Keratinocyte (primary cell): ENCODE measurements at regions not wholly inside any gene's neighbourhood (a gene's known extent, or its start where the extent isn't known, plus 50 kb on each side); places are given as distances from the start of the nearest gene placed in this dataset.

ENCODE experiments used
- DNase-seq: peaks from one replicate; pipeline ENCODE4 v3.0.0-alpha.2; 2011; ENCODE audit warnings: low read depth, missing footprints, low spot score
- FAIRE-seq: peaks from 2 replicates; lab custom pipeline; 2011; peaks lifted over from hg19 to GRCh38; lab: Jason Lieb, UNC
- H2AFZ ChIP-seq: 2 replicates; pipeline ENCODE4 v1.6.0; 2012; ENCODE audit warnings: low read length, control low read depth, inconsistent platforms; ENCODE audit not compliant: control insufficient read depth
- H3K27ac ChIP-seq: 2 replicates; pipeline ENCODE4 v1.5.1; 2011; ENCODE audit warnings: low read length; ENCODE audit not compliant: control insufficient read depth, insufficient read depth
- H3K27me3 ChIP-seq: 3 replicates; pipeline ENCODE4 v1.6.0; 2011; ENCODE audit warnings: low read length; ENCODE audit not compliant: control insufficient read depth, insufficient read depth; ENCODE audit errors: extremely low read depth
- H3K36me3 ChIP-seq, 2 experiments: 2 replicates in 1 of 2; 3 replicates in 1 of 2; pipeline ENCODE4 v1.5.1; 2011; ENCODE audit warnings: low read length in 2 of 2, mild to moderate bottlenecking in 1 of 2; ENCODE audit not compliant: control insufficient read depth in 2 of 2, insufficient read depth in 2 of 2; ENCODE audit errors: extremely low read depth in 1 of 2
- H3K4me1 ChIP-seq: 3 replicates; pipeline ENCODE4 v1.5.1; 2011; ENCODE audit warnings: low read length; ENCODE audit not compliant: control insufficient read depth, insufficient read depth; ENCODE audit errors: extremely low read depth
- H3K4me2 ChIP-seq: 3 replicates; pipeline ENCODE4 v1.6.0; 2011; ENCODE audit warnings: low read depth, low read length; ENCODE audit not compliant: control insufficient read depth, insufficient read depth; ENCODE audit errors: extremely low read depth
- H3K4me3 ChIP-seq, 3 experiments: fragments of 200-600 bp in 1 of 3; sonication (generic) in 1 of 3; 2 replicates in 2 of 3; 3 replicates in 1 of 3; pipeline ENCODE4 v1.5.1; 2011 to 2016; ENCODE audit warnings: low read length in 3 of 3, mild to moderate bottlenecking in 3 of 3, control low read depth in 2 of 3, inconsistent platforms in 1 of 3, low read depth in 1 of 3, mixed read lengths in 1 of 3, mixed run types in 1 of 3, moderate library complexity in 1 of 3; ENCODE audit not compliant: control insufficient read depth in 2 of 3, insufficient read depth in 2 of 3; ENCODE audit errors: extremely low read depth in 1 of 3
- H3K79me2 ChIP-seq: 2 replicates; pipeline ENCODE4 v1.6.0; 2012; ENCODE audit warnings: low read length; ENCODE audit not compliant: control insufficient read depth, insufficient read depth
- H3K9ac ChIP-seq: 3 replicates; pipeline ENCODE4 v1.6.0; 2011; ENCODE audit warnings: low read length; ENCODE audit not compliant: control insufficient read depth, insufficient read depth; ENCODE audit errors: extremely low read depth
- H3K9me1 ChIP-seq: 3 replicates; pipeline ENCODE4 v1.6.0; 2011; ENCODE audit warnings: low read length; ENCODE audit not compliant: control insufficient read depth, insufficient read depth; ENCODE audit errors: extremely low read depth
- H3K9me3 ChIP-seq: 2 replicates; pipeline ENCODE4 v1.5.1; 2012; ENCODE audit warnings: low read depth, low read length; ENCODE audit not compliant: control insufficient read depth
- H4K20me1 ChIP-seq: 3 replicates; pipeline ENCODE4 v1.6.0; 2011; ENCODE audit warnings: low read length; ENCODE audit not compliant: control insufficient read depth, insufficient read depth; ENCODE audit errors: extremely low read depth
- EZH2 ChIP-seq: IDR thresholded peaks from one replicate; pipeline ENCODE4 v1.6.1; 2012; ENCODE audit warnings: inconsistent platforms, mild to moderate bottlenecking, low read length, moderate library complexity
- dilution Hi-C: fragments of 300-500 bp; cut with MboI; formaldehyde crosslinking; loops from one replicate; pipeline ENCODE4 v1.7.0; 2020; ENCODE audit warnings: low sequenced_read_pairs; ENCODE audit not compliant: extremely low pct_ligation_motif_present
- TF ChIP-seq, protein P1 (sequence below), 3 experiments: IDR thresholded peaks in 1 of 3; conservative IDR thresholded peaks in 1 of 3; optimal IDR thresholded peaks in 1 of 3; 2 replicates in 2 of 3; 3 replicates in 1 of 3; pipeline versions ENCODE3 to v1.5.1; 2011; ENCODE audit warnings: low read length in 3 of 3, mild to moderate bottlenecking in 3 of 3, moderate library complexity in 2 of 3, control low read depth in 1 of 3, inconsistent platforms in 1 of 3; ENCODE audit not compliant: insufficient read depth in 2 of 3; ENCODE audit errors: extremely low read depth in 1 of 3

DNA sequence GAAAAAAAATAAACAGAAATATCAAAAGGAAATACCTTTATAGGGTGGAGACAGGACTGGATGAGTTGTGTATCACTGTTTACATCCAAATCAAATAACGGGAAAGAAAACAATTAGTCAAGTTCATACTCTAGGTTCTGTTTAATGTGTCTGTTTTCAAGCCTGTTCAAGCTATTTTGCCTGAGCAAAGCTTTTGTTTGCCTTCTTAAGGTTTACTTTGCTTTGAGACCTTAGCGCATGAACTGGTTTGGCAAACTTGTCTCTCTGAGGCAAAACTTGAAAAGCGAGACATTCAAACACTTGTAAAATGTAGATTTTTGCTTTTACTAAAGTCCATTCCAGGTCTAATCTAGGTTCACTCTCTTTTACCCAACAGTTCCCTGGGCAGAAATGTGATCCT, 174.1 kb upstream of the RFX3 start:
- Histone ChIP-seq H4K20me1 (no peaks in the 10 kb centered on the region), H3K4me2 (no peak overlapping the region), H3K27ac (no peak overlapping the region), H3K27me3 (peaks cover 3% of the 10 kb centered on the region), H3K9me1 (no peaks in the 10 kb centered on the region), H3K36me3 (no peaks in the 10 kb centered on the region), H3K4me1 (no peaks in the 10 kb centered on the region), H3K4me3 (no peak overlapping the region), H3K79me2 (no peaks in the 10 kb centered on the region), H3K9ac (no peak overlapping the region), H3K9me3 (no peaks in the 10 kb centered on the region), H2AFZ (no peak overlapping the region)
- TF ChIP-seq, protein P1, sequence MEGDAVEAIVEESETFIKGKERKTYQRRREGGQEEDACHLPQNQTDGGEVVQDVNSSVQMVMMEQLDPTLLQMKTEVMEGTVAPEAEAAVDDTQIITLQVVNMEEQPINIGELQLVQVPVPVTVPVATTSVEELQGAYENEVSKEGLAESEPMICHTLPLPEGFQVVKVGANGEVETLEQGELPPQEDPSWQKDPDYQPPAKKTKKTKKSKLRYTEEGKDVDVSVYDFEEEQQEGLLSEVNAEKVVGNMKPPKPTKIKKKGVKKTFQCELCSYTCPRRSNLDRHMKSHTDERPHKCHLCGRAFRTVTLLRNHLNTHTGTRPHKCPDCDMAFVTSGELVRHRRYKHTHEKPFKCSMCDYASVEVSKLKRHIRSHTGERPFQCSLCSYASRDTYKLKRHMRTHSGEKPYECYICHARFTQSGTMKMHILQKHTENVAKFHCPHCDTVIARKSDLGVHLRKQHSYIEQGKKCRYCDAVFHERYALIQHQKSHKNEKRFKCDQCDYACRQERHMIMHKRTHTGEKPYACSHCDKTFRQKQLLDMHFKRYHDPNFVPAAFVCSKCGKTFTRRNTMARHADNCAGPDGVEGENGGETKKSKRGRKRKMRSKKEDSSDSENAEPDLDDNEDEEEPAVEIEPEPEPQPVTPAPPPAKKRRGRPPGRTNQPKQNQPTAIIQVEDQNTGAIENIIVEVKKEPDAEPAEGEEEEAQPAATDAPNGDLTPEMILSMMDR (optimal IDR thresholded peaks at IDR 0.05 in 1 of 3, IDR thresholded peaks at IDR 0.05 in 1 of 3, conservative IDR thresholded peaks at IDR 0.05 in 1 of 3; ENCODE audit: extremely low read depth in 1 of 3, insufficient read depth in 2 of 3, low read length in 3 of 3), result no peak
- TF ChIP-seq EZH2, result no peak
- FAIRE-seq, result no peak
- dilution Hi-C loops, result no loop called here
- DNase-seq, result no peak

DNA sequence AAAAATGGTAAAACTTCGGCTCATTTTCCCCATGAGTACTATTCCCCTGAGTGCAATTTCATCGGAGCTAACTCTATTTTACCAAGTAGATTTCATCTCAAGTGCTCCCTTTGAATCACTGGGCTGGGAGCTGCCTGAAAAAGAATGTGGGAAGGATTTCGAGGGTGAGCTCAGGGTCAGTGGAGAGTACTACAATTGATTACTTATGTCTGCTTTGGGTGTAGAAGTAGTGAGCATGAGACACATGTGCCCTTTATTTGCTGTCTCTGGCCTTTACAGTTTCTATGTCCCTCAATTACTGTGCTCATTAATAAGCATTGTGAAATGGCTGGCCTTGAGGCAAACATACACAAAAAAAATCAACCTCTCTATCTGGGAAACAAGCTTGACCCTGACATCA, 172.7 kb upstream of the RFX3 start:
- H3K4me1 ChIP-seq, result no peaks in the 10 kb centered on the region
- no peak overlapping the region for H3K4me3 ChIP-seq
- H3K4me2 ChIP-seq, result no peak overlapping the region
- H3K36me3 ChIP-seq, result no peaks in the 10 kb centered on the region
- H2AFZ ChIP-seq, result no peak overlapping the region
- no peak for TF ChIP-seq EZH2
- TF ChIP-seq, protein P1 (optimal IDR thresholded peaks at IDR 0.05 in 1 of 3, IDR thresholded peaks at IDR 0.05 in 1 of 3, conservative IDR thresholded peaks at IDR 0.05 in 1 of 3; ENCODE audit: extremely low read depth in 1 of 3, insufficient read depth in 2 of 3, low read length in 3 of 3), result no peak
- H3K27me3 ChIP-seq, result peaks cover 3% of the 10 kb centered on the region
- no peaks in the 10 kb centered on the region for H3K9me1 ChIP-seq
- FAIRE-seq (no peak), DNase-seq (no peak)
- dilution Hi-C loops, result no loop called here
- H3K27ac ChIP-seq, result no peak overlapping the region
- H3K79me2 ChIP-seq, result no peaks in the 10 kb centered on the region
- H3K9me3 ChIP-seq, result no peaks in the 10 kb centered on the region
- no peaks in the 10 kb centered on the region for H4K20me1 ChIP-seq
- H3K9ac ChIP-seq, result no peak overlapping the region
